Activated CD8-positive, alpha-beta T cell treated with anti-CD3 and anti-CD28 coated beads for 36 hours (primary cell): ENCODE measurements at regions not wholly inside any gene's neighbourhood (a gene's known extent, or its start where the extent isn't known, plus 50 kb on each side); places are given as distances from the start of the nearest gene placed in this dataset.

Experiments
- ATAC-seq: fragments of 200-7000 bp; cut with Tn5 transposase; one replicate; pipeline ENCODE4 v1.10.0; 2021; ENCODE audit warnings: mild to moderate bottlenecking, moderate library complexity
- CTCF ChIA-PET: fragments of 350-600 bp; sonication (Branson Sonifier 250); formaldehyde crosslinking; loops from one replicate; lab custom pipeline; 2021; ENCODE audit warnings: antibody characterized with exemption; lab: Charles Lee
- POLR2A ChIA-PET: fragments of 350-600 bp; sonication (Branson Sonifier 250); formaldehyde crosslinking; loops from one replicate; lab custom pipeline; 2021; ENCODE audit warnings: antibody characterized with exemption; lab: Charles Lee
- DNase-seq: peaks from one replicate; pipeline ENCODE4 v3.0.0-alpha.2; 2020
- H3K27ac Mint-ChIP-seq: one replicate; pipeline ENCODE4 v1.8.0; 2021; ENCODE audit warnings: mild to moderate bottlenecking, mixed read lengths
- H3K27me3 Mint-ChIP-seq: one replicate; pipeline ENCODE4 v1.8.0; 2021; ENCODE audit warnings: mixed read lengths
- H3K36me3 Mint-ChIP-seq: one replicate; pipeline ENCODE4 v1.8.0; 2021; ENCODE audit warnings: low read depth, mixed read lengths
- H3K4me1 Mint-ChIP-seq: one replicate; pipeline ENCODE4 v1.8.0; 2021; ENCODE audit warnings: low read depth, mixed read lengths
- H3K4me3 Mint-ChIP-seq: one replicate; pipeline ENCODE4 v1.8.0; 2021; ENCODE audit warnings: mild to moderate bottlenecking, moderate library complexity, mixed read lengths
- H3K9me3 Mint-ChIP-seq: one replicate; pipeline ENCODE4 v1.8.0; 2021; ENCODE audit warnings: mixed read lengths
- intact Hi-C: fragments of 100-400 bp; cut with micrococcal nuclease; formaldehyde crosslinking; loops from one replicate; pipeline ENCODE4 v1.10.0; 2022
- TF ChIP-seq, protein P1 (sequence below): fragments of 200-600 bp; IDR thresholded peaks from one replicate; pipeline ENCODE4 v1.8.0; 2022; ENCODE audit warnings: antibody characterized with exemption, mild to moderate bottlenecking

DNA sequence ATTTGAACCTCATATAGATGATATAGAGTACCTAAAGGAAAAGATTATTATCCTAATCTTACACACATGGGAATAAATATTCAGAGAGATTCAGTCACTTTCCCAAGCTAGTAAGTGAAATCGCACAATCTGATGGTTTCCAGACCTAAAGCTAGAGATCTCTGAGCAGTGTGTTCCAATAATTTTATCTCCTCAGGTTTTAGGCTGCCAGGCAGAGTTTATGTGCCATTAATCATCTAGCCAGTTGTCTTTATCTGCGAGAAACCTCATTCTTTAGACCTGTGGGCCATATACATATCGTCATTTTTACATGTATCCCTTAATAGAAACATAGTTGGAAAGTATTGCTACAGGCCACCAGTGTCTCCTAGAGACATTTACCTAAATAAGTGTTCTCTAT, 647.2 kb upstream of the STEAP1 start:
- no peak for ATAC-seq
- no peak overlapping the region for H3K27ac Mint-ChIP-seq
- no peak for DNase-seq
- H3K9me3 Mint-ChIP-seq = peaks cover 2% of the 10 kb centered on the region
- no peaks in the 10 kb centered on the region for H3K4me1 Mint-ChIP-seq
- POLR2A ChIA-PET = no interaction called here
- no peaks in the 10 kb centered on the region for H3K36me3 Mint-ChIP-seq
- intact Hi-C loops = no loop called here
- CTCF ChIA-PET = no interaction called here
- no peak overlapping the region for H3K4me3 Mint-ChIP-seq
- TF ChIP-seq, protein P1, sequence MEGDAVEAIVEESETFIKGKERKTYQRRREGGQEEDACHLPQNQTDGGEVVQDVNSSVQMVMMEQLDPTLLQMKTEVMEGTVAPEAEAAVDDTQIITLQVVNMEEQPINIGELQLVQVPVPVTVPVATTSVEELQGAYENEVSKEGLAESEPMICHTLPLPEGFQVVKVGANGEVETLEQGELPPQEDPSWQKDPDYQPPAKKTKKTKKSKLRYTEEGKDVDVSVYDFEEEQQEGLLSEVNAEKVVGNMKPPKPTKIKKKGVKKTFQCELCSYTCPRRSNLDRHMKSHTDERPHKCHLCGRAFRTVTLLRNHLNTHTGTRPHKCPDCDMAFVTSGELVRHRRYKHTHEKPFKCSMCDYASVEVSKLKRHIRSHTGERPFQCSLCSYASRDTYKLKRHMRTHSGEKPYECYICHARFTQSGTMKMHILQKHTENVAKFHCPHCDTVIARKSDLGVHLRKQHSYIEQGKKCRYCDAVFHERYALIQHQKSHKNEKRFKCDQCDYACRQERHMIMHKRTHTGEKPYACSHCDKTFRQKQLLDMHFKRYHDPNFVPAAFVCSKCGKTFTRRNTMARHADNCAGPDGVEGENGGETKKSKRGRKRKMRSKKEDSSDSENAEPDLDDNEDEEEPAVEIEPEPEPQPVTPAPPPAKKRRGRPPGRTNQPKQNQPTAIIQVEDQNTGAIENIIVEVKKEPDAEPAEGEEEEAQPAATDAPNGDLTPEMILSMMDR = no peak
- no peaks in the 10 kb centered on the region for H3K27me3 Mint-ChIP-seq

DNA sequence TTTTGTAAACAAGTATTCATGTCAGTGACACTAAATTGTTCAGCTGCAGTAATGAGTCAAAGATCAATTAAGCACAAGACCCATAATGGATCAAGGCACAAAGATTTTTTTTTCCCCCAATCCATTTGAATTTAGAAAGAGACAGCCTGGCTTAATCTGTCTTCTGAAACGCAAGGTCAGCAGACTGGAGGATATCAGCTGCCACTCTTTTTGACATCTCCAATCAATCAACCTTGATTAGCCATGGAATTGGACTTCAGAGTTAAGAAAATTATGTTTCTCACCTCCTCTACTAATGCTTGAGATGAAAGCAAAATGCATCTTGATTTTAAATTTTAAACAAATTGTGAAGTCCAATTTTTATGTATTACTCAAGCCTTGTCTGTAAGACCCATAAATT, 642.4 kb upstream of the STEAP1 start:
- no peaks in the 10 kb centered on the region for H3K27me3 Mint-ChIP-seq
- TF ChIP-seq, protein P1 = no peak
- DNase-seq (no peak), ATAC-seq (no peak)
- CTCF ChIA-PET = no interaction called here
- no peaks in the 10 kb centered on the region for H3K9me3 Mint-ChIP-seq
- no peak overlapping the region for H3K27ac Mint-ChIP-seq
- no peak overlapping the region for H3K4me3 Mint-ChIP-seq
- no peaks in the 10 kb centered on the region for H3K4me1 Mint-ChIP-seq
- intact Hi-C loops = no loop called here
- H3K36me3 Mint-ChIP-seq = no peaks in the 10 kb centered on the region
- POLR2A ChIA-PET = no interaction called here

DNA sequence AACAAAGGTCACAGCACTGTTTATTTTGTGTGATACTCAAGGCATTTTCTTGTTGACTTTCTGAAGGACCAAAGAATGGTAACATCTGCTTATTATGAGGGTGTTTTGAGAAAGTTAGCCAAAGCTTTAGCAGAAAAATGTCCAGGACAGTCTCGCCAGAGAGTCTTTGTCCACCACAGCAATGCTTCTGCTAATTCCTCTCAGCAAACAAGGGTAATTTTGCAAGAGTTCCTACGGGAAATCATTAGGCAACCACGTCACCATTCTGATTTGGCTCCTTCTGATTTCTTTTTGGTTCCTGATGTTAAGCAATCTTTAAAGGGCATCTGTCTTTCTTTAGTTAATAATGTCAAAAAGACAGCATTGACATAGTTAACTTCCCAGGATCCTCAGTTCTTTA, 639.3 kb upstream of the STEAP1 start:
- ATAC-seq = no peak
- CTCF ChIA-PET = no interaction called here
- TF ChIP-seq, protein P1 = no peak
- Mint-ChIP-seq H3K9me3 (no peaks in the 10 kb centered on the region), H3K36me3 (no peaks in the 10 kb centered on the region), H3K27me3 (no peaks in the 10 kb centered on the region), H3K4me1 (no peaks in the 10 kb centered on the region), H3K4me3 (no peak overlapping the region), H3K27ac (no peak overlapping the region)
- POLR2A ChIA-PET = no interaction called here
- intact Hi-C loops = no loop called here
- DNase-seq = no peak

DNA sequence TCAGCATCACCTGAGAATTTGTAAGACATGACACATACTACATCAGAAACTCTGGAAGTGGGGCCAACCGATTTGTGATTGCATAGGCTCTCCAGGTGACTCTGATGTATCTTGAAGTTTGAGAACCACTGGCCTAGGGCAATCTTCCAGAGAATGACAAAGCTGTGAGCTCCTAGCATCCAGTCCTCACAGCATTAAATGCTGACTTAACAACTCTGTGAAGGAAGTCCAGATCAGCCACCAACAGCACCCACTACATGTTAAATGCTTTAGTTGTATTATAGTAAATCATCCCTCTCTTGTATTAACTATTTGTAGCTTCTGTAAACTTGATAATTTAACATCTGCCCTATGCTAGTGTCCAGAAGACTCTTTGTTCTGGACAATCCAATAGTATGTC, 636.5 kb upstream of the STEAP1 start:
- Mint-ChIP-seq H3K4me1 (no peaks in the 10 kb centered on the region), H3K36me3 (no peaks in the 10 kb centered on the region), H3K9me3 (no peaks in the 10 kb centered on the region), H3K4me3 (no peak overlapping the region), H3K27ac (no peak overlapping the region), H3K27me3 (no peaks in the 10 kb centered on the region)
- ChIA-PET CTCF (no interaction called here), POLR2A (no interaction called here)
- ATAC-seq (no peak), DNase-seq (no peak)
- TF ChIP-seq, protein P1 = no peak
- intact Hi-C loops = no loop called here

DNA sequence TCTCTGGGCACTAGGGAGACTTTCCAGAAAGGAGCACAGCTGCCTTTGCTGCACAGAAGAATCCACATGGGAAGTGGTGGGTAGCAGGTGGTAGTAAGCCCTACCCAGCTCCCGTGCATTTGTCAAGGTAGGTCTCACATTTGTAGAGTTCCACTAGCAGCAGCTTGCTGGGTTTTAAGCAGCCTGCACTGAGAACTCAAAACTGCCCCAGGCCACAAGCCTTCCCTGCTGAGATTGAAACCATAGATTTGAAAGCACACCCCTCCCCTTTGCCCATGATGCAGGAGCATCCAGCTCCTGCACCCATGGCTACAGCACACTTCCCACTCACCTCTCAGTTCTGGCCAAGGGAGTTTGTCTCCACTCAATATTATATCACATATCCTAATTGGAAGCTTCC, 604.5 kb upstream of the STEAP1 start:
- TF ChIP-seq, protein P1 = no peak
- CTCF ChIA-PET = no interaction called here
- Mint-ChIP-seq H3K27ac (no peak overlapping the region), H3K4me3 (no peak overlapping the region), H3K36me3 (no peaks in the 10 kb centered on the region), H3K27me3 (no peaks in the 10 kb centered on the region), H3K4me1 (no peaks in the 10 kb centered on the region), H3K9me3 (peaks cover 2% of the 10 kb centered on the region)
- DNase-seq (no peak), ATAC-seq (no peak)
- POLR2A ChIA-PET = no interaction called here
- intact Hi-C loops = no loop called here
